Stimulated activated naive CD8-positive, alpha-beta T cell treated with anti-CD3 and anti-CD28 coated beads, Interleukin-15, amount 100 ng/mL, for 72 hours (primary cell): ENCODE measurements at regions not wholly inside any gene's neighbourhood (a gene's known extent, or its start where the extent isn't known, plus 50 kb on each side); places are given as distances from the start of the nearest gene placed in this dataset.

ENCODE experiments used
- ATAC-seq: fragments of 150-1000 bp; cut with Tn5 transposase; 2 replicates; pipeline ENCODE4 v1.10.0; 2021; ENCODE audit warnings: mild to moderate bottlenecking, moderate library complexity
- DNase-seq, 2 donors: peaks; one replicate each; pipeline ENCODE4 v3.0.0; 2021 to 2022
- H3K27ac Mint-ChIP-seq, 2 donors: one replicate each; pipeline ENCODE4 v1.8.0; 2022; ENCODE audit warnings: mild to moderate bottlenecking in 2 of 2, mixed read lengths in 2 of 2, moderate library complexity in 2 of 2
- H3K27me3 Mint-ChIP-seq: one replicate; pipeline ENCODE4 v1.8.0; 2022; ENCODE audit warnings: mixed read lengths
- H3K4me1 Mint-ChIP-seq: one replicate; pipeline ENCODE4 v1.8.0; 2022; ENCODE audit warnings: mild to moderate bottlenecking, mixed read lengths
- H3K4me3 Mint-ChIP-seq, 2 donors: one replicate each; pipeline ENCODE4 v1.8.0; 2022; ENCODE audit warnings: mild to moderate bottlenecking in 2 of 2, mixed read lengths in 2 of 2, moderate library complexity in 1 of 2
- H3K9me3 Mint-ChIP-seq, 2 donors: one replicate each; pipeline ENCODE4 v1.8.0; 2022; ENCODE audit warnings: mixed read lengths in 2 of 2

DNA sequence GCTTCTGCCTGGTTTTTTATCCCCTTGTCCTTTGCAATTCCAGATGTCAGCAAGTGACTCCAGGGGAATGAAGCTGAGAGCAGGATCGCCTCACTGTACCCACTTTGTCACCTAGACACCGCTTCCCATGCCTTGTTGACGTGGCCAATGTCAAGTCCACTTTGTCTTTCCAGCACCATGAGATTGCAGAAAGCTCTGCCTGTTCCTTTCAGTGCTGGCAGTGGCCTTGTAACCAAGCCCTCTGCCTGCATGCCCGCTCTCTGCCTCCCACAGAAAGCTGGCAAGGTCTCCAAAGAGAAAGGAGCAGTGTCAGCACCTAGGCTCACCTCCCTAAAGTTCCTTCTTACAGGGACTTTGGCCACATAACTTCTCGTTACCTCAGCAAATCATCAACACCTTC is 282.2 kb upstream of the ST6GAL2 start:
- no peak for ATAC-seq
- peaks cover 0 to 17% of the 10 kb centered on the region in 2 donors for H3K9me3 Mint-ChIP-seq
- no peaks in the 10 kb centered on the region for H3K27me3 Mint-ChIP-seq
- H3K4me1 Mint-ChIP-seq, result no peaks in the 10 kb centered on the region
- no peak for DNase-seq
- H3K27ac Mint-ChIP-seq, result no peak overlapping the region
- no peak overlapping the region for H3K4me3 Mint-ChIP-seq

DNA sequence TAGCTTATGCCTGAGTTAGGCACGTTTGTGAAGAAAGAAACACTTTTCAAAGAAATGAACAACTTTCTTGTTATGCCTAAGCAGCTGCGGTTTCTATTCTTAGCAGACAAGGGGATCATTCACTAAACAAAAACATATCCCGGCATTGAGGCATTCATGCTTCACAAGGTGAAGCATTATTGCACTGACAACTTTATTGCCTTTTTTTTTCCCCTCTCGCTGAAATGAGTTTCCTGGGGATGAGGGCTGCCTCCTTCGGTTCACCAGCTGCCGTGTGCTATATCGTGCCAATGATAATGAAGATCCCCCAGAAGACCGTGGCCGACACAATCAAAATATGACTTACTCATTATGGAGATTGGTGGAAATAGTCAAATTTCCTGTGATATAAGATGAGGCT is 288.2 kb upstream of the ST6GAL2 start:
- H3K4me1 Mint-ChIP-seq, result no peaks in the 10 kb centered on the region
- DNase-seq (no peak), ATAC-seq (no peak)
- H3K4me3 Mint-ChIP-seq, result no peak overlapping the region
- H3K27me3 Mint-ChIP-seq, result no peaks in the 10 kb centered on the region
- H3K9me3 Mint-ChIP-seq, result no peaks in the 10 kb centered on the region
- H3K27ac Mint-ChIP-seq, result no peak overlapping the region

DNA sequence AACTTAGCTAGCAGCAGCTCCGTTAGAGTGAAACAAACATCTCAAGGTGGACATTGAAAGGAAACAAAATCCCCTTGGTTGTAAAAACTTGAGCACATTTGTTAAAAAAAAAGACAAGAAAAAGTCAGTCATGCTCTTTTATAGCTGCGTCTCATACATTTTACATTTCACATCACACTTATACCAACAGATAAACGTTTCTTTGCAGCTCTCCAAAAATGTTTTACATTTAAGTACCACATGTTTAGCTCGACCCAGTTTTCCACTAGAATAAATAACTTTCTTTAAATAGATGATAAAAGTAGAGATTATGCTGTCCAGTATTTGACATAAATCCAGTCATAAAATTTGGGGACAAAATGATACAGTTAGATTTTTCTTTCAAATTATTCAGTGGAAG is 297.0 kb upstream of the ST6GAL2 start:
- Mint-ChIP-seq H3K4me1 (no peaks in the 10 kb centered on the region), H3K9me3 (no peaks in the 10 kb centered on the region), H3K27ac (no peak overlapping the region), H3K4me3 (no peak overlapping the region), H3K27me3 (no peaks in the 10 kb centered on the region)
- no peak for DNase-seq
- ATAC-seq, result no peak

DNA sequence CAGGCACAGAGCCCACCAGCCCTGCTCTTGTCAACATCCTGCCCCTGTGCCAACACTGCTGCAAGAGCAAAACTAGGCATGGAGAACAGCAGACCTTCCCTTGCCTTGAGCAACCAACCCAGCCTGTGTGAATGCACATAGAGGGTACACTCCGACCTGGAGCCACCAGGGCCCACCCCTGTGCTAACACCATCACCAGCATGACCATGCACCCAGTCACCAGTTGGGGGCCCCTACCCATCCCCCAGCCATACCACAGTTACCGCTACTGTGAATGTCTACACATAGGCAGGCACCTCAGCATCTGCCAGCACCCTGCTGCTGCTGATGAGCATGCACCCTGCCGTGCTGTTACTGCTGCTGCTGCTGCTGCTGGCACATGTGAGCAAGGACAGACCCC is 301.9 kb upstream of the ST6GAL2 start:
- no peaks in the 10 kb centered on the region for H3K4me1 Mint-ChIP-seq
- DNase-seq (no peak), ATAC-seq (no peak)
- H3K27me3 Mint-ChIP-seq, result no peaks in the 10 kb centered on the region
- H3K9me3 Mint-ChIP-seq, result peaks cover 0 to 6% of the 10 kb centered on the region in 2 donors
- no peak overlapping the region for H3K4me3 Mint-ChIP-seq
- no peak overlapping the region for H3K27ac Mint-ChIP-seq

DNA sequence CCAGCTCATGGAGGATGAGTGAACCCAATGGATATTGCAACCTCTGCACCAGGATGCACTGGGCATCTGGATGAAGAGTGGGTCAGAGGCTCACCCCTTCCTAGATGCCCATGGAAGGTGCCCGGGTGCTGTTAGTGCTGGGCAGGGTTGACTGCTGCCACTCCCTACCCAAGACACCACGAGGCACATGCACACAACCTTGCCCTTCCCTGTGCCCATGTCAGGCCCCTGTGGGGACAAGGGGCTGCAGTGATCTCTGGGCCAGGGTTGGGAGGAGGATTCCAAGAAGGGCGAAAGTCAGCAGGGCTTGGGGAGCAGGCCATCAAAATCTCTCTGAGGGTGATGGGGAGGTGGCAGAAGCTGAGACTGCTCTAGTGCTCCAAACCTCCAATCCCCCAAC is 309.7 kb upstream of the ST6GAL2 start:
- H3K9me3 Mint-ChIP-seq, result peaks cover 0 to 6% of the 10 kb centered on the region in 2 donors
- H3K4me3 Mint-ChIP-seq, result no peak overlapping the region
- ATAC-seq, result no peak
- no peaks in the 10 kb centered on the region for H3K4me1 Mint-ChIP-seq
- no peak for DNase-seq
- H3K27me3 Mint-ChIP-seq, result no peaks in the 10 kb centered on the region
- no peak overlapping the region for H3K27ac Mint-ChIP-seq

GRCh38 chr2:107197594-107198294 is 311.8 kb upstream of the ST6GAL2 start:
- no peaks in the 10 kb centered on the region for H3K4me1 Mint-ChIP-seq
- peaks cover 0 to 12% of the 10 kb centered on the region in 2 donors for H3K9me3 Mint-ChIP-seq
- no peak for DNase-seq
- no peaks in the 10 kb centered on the region for H3K27me3 Mint-ChIP-seq
- no peak overlapping the region for H3K27ac Mint-ChIP-seq
- ATAC-seq, result no peak
- H3K4me3 Mint-ChIP-seq, result no peak overlapping the region

DNA sequence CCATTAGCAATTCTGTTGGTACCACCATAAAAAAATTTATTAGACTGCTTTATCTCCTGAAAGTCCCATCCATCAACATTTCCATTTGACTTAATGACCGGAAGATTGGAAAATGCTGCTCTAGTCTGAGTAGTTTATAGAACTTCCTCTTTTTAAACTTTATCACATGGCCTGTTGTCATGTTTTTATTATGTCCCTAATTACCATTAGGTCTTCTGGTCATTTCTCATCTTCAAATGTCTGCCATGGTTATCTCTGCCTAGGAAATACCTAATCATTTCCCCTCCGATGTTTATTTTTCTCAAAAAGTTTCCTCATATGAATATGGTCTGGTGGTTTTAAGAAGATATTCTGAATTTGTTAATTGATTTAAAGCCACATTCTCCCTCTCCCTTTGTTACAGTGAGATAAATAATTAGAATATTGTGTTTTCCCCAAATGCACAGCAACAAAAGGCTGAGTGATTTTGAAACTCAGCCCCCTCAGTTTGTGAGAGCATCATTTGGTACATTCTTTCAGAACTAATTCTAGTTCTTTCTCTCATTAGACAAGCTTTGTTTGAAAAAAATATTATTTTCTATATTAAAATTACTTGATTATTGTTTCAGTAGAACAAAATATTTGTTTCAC is 317.1 kb upstream of the ST6GAL2 start:
- no peaks in the 10 kb centered on the region for H3K4me1 Mint-ChIP-seq
- H3K27ac Mint-ChIP-seq, result no peak overlapping the region
- ATAC-seq, result no peak
- no peak for DNase-seq
- peaks cover 0 to 12% of the 10 kb centered on the region in 2 donors for H3K9me3 Mint-ChIP-seq
- no peak overlapping the region for H3K4me3 Mint-ChIP-seq
- H3K27me3 Mint-ChIP-seq, result peaks cover 9% of the 10 kb centered on the region

DNA sequence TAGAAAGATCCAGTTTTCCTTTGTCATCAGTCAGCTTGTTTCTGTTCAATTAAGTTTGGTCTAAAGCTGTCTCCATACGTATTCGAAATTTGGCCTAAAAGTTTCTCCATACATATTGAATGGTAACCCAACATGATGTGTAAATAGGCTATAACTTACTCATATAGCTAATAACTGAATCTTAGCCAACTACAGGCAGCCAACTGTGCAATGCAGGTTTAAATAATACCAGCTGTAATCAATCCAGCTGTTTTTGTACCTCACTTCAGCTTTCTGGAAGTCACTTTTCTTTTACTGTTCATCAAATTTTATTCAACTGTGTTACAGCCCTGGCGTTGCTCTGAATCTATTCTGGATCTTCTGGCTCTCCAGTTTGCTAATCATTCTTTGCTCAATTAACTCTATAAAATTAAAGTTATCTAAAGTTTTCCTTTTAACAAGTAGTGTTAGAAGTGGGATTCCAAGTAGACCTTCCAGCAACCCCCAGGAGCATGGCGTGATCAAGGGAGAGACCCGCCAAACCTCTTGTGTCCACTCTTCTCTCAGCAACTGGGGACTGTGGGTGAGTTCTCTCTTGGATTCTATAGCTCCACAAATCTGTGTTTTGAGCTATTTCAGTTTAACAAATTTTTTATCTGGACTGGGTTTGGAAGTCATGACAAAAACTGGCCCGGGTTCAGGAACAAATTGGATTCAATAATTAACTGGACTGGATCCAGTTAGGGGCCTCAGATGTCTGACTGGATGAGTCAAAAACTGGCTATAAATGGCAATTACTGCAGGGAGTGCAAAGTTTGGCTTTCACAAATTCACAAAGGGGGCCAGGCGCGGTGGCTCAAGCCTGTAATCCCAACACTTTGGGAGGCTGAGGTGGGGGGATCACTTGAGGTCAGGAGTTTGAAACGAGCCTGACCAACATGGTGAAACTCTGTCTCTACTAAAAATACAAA is 329.7 kb upstream of the ST6GAL2 start:
- DNase-seq, result no peak
- ATAC-seq, result no peak
- Mint-ChIP-seq H3K27me3 (no peaks in the 10 kb centered on the region), H3K4me1 (no peaks in the 10 kb centered on the region), H3K4me3 (no peak overlapping the region), H3K9me3 (no peaks in the 10 kb centered on the region), H3K27ac (no peak overlapping the region)

- DNase-seq (no peak), ATAC-seq (no peak)
- H3K9me3 Mint-ChIP-seq, result peaks cover 0 to 5% of the 10 kb centered on the region in 2 donors
- no peaks in the 10 kb centered on the region for H3K27me3 Mint-ChIP-seq
- H3K4me3 Mint-ChIP-seq, result no peak overlapping the region
- no peak overlapping the region for H3K27ac Mint-ChIP-seq
- no peaks in the 10 kb centered on the region for H3K4me1 Mint-ChIP-seq
Measured at GRCh38 chr2:107218208-107218607, 332.2 kb upstream of the ST6GAL2 start.

DNA sequence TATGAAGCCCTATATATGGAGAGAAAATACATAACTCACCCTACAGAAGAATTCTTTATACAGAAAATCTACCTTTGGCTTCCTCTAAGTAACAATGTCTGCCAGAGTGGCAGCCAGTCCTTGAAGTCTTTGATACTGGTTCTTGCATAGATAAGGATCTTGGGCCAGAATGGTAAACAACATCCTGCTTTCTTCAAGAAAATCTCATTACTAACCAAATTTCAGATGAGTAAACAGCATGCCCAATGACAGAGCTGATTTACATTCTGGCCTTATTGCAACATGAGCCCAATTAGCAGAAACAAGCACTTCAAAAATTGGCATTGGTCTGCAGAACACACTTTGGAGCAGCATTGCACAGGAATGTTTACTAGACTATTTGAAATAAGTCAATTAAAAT is 336.5 kb upstream of the ST6GAL2 start:
- peaks cover 0 to 10% of the 10 kb centered on the region in 2 donors for H3K9me3 Mint-ChIP-seq
- no peaks in the 10 kb centered on the region for H3K27me3 Mint-ChIP-seq
- DNase-seq, result no peak
- no peak for ATAC-seq
- no peak overlapping the region for H3K4me3 Mint-ChIP-seq
- no peaks in the 10 kb centered on the region for H3K4me1 Mint-ChIP-seq
- no peak overlapping the region for H3K27ac Mint-ChIP-seq

GRCh38 chr2:107235491-107236254 is 349.7 kb upstream of the ST6GAL2 start:
- Mint-ChIP-seq H3K9me3 (peaks cover 0 to 4% of the 10 kb centered on the region in 2 donors), H3K4me1 (no peaks in the 10 kb centered on the region), H3K4me3 (no peak overlapping the region), H3K27me3 (no peaks in the 10 kb centered on the region), H3K27ac (no peak overlapping the region)
- DNase-seq, result no peak
- no peak for ATAC-seq

DNA sequence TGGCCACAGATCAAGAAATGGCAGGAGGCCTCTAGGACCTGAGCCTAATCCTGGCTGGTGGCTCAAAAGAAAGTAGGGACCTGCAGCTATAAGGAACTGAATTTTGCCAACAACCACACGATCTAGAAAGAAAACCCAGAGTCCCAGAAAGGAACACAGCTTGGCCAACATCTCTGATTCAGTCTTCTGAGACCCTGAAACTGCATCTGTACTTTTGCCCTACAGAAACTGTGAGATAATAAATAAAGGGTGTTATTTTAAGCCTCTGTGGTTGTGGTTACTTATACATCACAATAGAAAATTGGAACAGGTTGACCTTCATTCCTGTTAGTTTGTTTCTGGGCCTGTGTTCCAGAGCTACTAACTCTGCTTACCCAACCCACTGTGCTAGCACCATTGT is 356.8 kb upstream of the ST6GAL2 start:
- DNase-seq (no peak), ATAC-seq (no peak)
- no peak overlapping the region for H3K4me3 Mint-ChIP-seq
- no peak overlapping the region for H3K27ac Mint-ChIP-seq
- no peaks in the 10 kb centered on the region for H3K9me3 Mint-ChIP-seq
- no peaks in the 10 kb centered on the region for H3K4me1 Mint-ChIP-seq
- no peaks in the 10 kb centered on the region for H3K27me3 Mint-ChIP-seq

GRCh38 chr2:107248932-107249331 is 363.0 kb upstream of the ST6GAL2 start:
- Mint-ChIP-seq H3K9me3 (peaks cover 0 to 4% of the 10 kb centered on the region in 2 donors), H3K27ac (no peak overlapping the region), H3K4me1 (no peaks in the 10 kb centered on the region), H3K4me3 (no peak overlapping the region), H3K27me3 (no peaks in the 10 kb centered on the region)
- DNase-seq, result no peak
- no peak for ATAC-seq

- H3K9me3 Mint-ChIP-seq, result peaks cover 0 to 7% of the 10 kb centered on the region in 2 donors
- H3K27me3 Mint-ChIP-seq, result no peaks in the 10 kb centered on the region
Measured at GRCh38 chr2:107255744-107256143, 369.8 kb upstream of the ST6GAL2 start.

More at GRCh38 chr2:107255744-107256143, 369.8 kb upstream of the ST6GAL2 start:
- DNase-seq (no peak), ATAC-seq (no peak)
- no peaks in the 10 kb centered on the region for H3K4me1 Mint-ChIP-seq
- H3K27ac Mint-ChIP-seq, result no peak overlapping the region
- no peak overlapping the region for H3K4me3 Mint-ChIP-seq
